Chondrocyte (in vitro differentiated cells): ENCODE measurements at regions not wholly inside any gene's neighbourhood (a gene's known extent, or its start where the extent isn't known, plus 50 kb on each side); places are given as distances from the start of the nearest gene placed in this dataset.

ENCODE experiments used
- DNase-seq: peaks from one replicate; pipeline ENCODE4 v3.0.0; 2021; ENCODE audit warnings: mixed read lengths, low spot score
- H3K27ac Mint-ChIP-seq: one replicate; pipeline ENCODE4 v1.8.0; 2021; ENCODE audit warnings: mild to moderate bottlenecking, moderate library complexity, mixed read lengths; ENCODE audit not compliant: unreplicated experiment
- H3K27me3 Mint-ChIP-seq: 2 replicates; pipeline ENCODE4 v1.8.0; 2021; ENCODE audit warnings: low read depth, mixed read lengths
- H3K36me3 Mint-ChIP-seq: 2 replicates; pipeline ENCODE4 v1.8.0; 2021; ENCODE audit warnings: low read depth, mixed read lengths
- H3K4me1 Mint-ChIP-seq: 2 replicates; pipeline ENCODE4 v1.8.0; 2021; ENCODE audit warnings: low read depth, mild to moderate bottlenecking, mixed read lengths
- H3K4me3 Mint-ChIP-seq: one replicate; pipeline ENCODE4 v1.8.0; 2021; ENCODE audit warnings: mild to moderate bottlenecking, moderate library complexity, mixed read lengths; ENCODE audit not compliant: unreplicated experiment
- H3K9me3 Mint-ChIP-seq: 2 replicates; pipeline ENCODE4 v1.8.0; 2021; ENCODE audit warnings: low read depth, mixed read lengths
- CTCF ChIP-seq: fragments of 200-600 bp; sonication (generic); IDR thresholded peaks from 2 replicates; pipeline ENCODE4 v1.5.0; 2021; ENCODE audit warnings: antibody characterized with exemption, mild to moderate bottlenecking, moderate library complexity

DNA sequence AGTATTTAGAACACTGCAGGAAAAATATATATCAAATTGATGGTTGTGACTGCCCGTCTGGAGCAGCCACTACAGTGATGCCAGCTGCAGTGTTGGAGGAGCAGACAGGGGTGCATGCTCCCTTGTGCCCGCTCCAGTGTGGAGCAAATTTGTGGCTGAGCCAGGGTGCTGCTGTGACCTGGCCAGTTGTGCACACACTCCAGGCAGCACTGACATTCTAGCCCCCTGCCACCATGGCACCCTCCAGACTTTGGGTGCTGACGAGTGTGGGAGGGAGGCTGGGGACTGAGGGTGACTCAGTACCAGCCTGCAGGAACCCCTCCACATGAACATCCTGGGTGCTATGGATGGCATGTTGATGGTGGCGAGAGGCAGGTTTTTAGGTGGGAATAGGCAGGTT lies 160.0 kb upstream of the PCDH15 start:
- H3K27ac Mint-ChIP-seq = no peak overlapping the region
- no peak overlapping the region for H3K4me3 Mint-ChIP-seq
- DNase-seq = peak; percentile 62

GRCh38 chr10:54958844-54959243 lies 157.8 kb upstream of the PCDH15 start:
- H3K36me3 Mint-ChIP-seq = no peaks in the 10 kb centered on the region
- H3K9me3 Mint-ChIP-seq = no peaks in the 10 kb centered on the region
- TF ChIP-seq CTCF = no peak

More for the DNA sequence above, 160.0 kb upstream of the PCDH15 start:
- Mint-ChIP-seq H3K4me1 (peaks cover 3% of the 10 kb centered on the region), H3K27me3 (no peaks in the 10 kb centered on the region), H3K9me3 (no peaks in the 10 kb centered on the region), H3K36me3 (no peaks in the 10 kb centered on the region)
- TF ChIP-seq CTCF = no peak

DNA sequence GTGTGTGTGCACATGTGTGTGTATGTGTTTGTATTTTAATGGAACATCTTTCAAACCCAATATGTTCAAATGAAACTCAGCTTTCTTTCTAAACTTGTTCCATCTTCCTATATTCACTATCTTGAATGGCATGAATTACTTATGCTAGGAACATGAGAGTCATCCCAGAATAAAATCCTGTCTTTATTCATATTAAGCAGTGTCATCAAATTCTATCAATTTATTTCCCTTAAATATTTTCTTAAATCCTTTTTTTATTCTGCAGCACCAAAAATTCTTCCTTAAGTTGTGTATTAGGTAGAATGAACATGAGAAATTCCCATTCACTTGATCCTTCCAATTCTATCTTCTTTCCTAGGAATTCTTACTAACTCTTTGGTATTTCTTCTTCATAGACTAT lies 146.6 kb upstream of the PCDH15 start:
- no peaks in the 10 kb centered on the region for H3K36me3 Mint-ChIP-seq
- H3K27ac Mint-ChIP-seq = no peak overlapping the region
- no peaks in the 10 kb centered on the region for H3K9me3 Mint-ChIP-seq
- no peaks in the 10 kb centered on the region for H3K27me3 Mint-ChIP-seq
- H3K4me1 Mint-ChIP-seq = no peaks in the 10 kb centered on the region
- no peak overlapping the region for H3K4me3 Mint-ChIP-seq
- DNase-seq = no peak
- TF ChIP-seq CTCF = no peak

More at GRCh38 chr10:54958844-54959243, 157.8 kb upstream of the PCDH15 start:
- no peak overlapping the region for H3K4me3 Mint-ChIP-seq
- peaks cover 3% of the 10 kb centered on the region for H3K4me1 Mint-ChIP-seq
- H3K27ac Mint-ChIP-seq = no peak overlapping the region
- DNase-seq = no peak
- H3K27me3 Mint-ChIP-seq = peaks cover 3% of the 10 kb centered on the region

DNA sequence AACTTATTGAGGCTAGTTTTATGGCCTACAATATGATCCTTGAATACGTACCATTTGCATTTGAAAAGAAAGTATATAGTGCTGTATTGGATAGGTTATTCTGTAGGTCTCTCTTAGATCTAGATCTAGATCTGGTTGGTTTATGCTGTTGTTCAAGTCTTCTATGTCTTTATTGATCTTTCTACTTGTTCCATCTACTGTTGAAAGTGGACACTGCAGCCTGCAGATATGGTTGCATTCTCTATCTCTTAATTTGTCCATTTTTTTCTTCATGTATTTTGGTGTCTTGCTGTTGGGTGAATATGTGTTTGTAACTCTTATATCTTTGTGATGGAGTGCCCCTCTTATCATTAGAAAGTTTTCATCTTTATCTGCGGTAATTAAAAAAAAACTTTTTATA lies 139.4 kb upstream of the PCDH15 start:
- Mint-ChIP-seq H3K36me3 (no peaks in the 10 kb centered on the region), H3K4me3 (no peak overlapping the region), H3K27me3 (no peaks in the 10 kb centered on the region), H3K9me3 (peaks cover 3% of the 10 kb centered on the region), H3K27ac (no peak overlapping the region), H3K4me1 (no peaks in the 10 kb centered on the region)
- DNase-seq = no peak
- TF ChIP-seq CTCF = peak; percentile 49

GRCh38 chr10:54914049-54914448 lies 113.0 kb upstream of the PCDH15 start:
- Mint-ChIP-seq H3K27me3 (no peaks in the 10 kb centered on the region), H3K36me3 (peaks cover 5% of the 10 kb centered on the region), H3K9me3 (peaks cover 18% of the 10 kb centered on the region), H3K4me1 (no peaks in the 10 kb centered on the region), H3K4me3 (no peak overlapping the region), H3K27ac (no peak overlapping the region)
- no peak for DNase-seq
- TF ChIP-seq CTCF = no peak
